ENCODE measurements at regions not wholly inside any gene's neighbourhood (a gene's known extent, or its start where the extent isn't known, plus 50 kb on each side); places are given as distances from the start of the nearest gene placed in this dataset.

GRCh38 chr11:79922641-79923040 lies 481.8 kb upstream of the TENM4 start:
- TF ChIP-seq CTCF (IDR thresholded peaks at IDR 0.05; ENCODE audit: control extremely low read depth in 1 of 3, insufficient read depth in 1 of 3, low read depth in 1 of 3, low read length in 3 of 3) (no peak), POLR2AphosphoS5 (IDR thresholded peaks at IDR 0.05; ENCODE audit: low read depth, low read length) (no peak), USF2 (IDR thresholded peaks at IDR 0.05; ENCODE audit: low read length) (no peak)

All from H1 (cell line).